GM19438 (cell line): ENCODE measurements at regions not wholly inside any gene's neighbourhood (a gene's known extent, or its start where the extent isn't known, plus 50 kb on each side); places are given as distances from the start of the nearest gene placed in this dataset.

ENCODE experiments used
- ATAC-seq: cut with Tn5 transposase; IDR thresholded peaks from one replicate; pipeline ENCODE4 v1.9.1; 2021; ENCODE audit warnings: low read depth; ENCODE audit not compliant: unreplicated experiment

DNA sequence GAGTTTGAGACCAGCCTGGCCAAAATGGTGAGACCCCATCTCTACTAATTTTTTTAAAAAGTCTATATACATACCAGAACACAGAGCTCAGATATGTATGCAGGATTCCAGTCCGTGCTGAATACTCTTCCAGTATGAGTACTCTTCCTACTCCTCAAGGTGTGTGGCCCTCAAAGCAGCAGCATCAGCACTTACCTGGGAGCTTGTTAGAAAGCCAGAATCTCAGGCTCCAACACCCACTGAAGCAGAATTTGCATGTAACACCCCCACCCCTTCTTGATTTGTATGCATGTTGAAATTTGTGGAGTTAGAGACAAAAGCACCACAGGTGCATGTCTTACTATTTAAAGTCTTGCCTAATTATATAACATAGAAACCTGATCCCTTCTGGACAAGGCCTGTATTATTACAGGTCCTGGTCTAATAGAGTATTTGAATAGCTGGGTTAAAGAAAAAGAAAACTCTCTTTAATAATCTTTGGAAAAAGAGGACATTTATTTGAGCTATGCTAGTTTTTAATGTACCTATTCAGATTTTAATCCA, 50.3 kb upstream of the NFE2L2 start:
- ATAC-seq, result no peak

DNA sequence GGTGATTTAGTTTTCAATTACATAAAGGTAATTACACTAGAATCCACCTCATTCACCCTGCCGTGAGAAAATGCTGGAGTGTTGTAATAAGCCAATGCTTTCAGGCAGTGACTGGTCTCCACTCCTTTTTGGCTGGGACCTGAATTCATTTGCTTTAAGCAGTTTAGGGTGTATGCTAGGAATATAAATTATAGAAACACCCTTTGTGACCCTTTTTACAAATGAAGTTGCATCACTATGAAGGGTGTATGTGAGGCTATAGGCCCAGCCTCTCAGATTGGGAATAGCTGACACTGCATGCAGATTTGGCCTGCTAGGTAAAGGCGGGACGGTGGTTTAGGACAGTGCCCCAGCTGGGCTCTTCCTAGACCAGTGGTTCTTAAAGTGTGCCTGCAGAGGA, 50.8 kb upstream of the NFE2L2 start:
- ATAC-seq, result no peak

DNA sequence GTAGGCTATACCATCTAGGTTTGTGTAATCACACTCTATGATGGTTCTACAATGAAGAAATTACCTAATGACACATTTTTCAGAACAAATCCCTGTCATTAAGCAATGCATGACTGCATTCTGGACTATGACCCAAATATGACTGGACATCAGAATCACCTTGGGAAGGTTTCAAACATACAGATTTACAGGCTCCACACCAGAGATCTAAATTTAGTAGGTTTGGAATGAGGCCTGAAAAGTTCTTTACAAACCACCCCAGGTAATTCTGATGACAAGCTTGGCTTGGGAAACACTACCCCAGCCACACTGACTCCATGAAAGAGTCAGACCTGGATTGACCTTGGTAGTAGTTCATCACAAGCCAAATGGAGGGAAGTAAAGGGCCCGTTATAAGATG, 52.2 kb upstream of the NFE2L2 start:
- no peak for ATAC-seq

DNA sequence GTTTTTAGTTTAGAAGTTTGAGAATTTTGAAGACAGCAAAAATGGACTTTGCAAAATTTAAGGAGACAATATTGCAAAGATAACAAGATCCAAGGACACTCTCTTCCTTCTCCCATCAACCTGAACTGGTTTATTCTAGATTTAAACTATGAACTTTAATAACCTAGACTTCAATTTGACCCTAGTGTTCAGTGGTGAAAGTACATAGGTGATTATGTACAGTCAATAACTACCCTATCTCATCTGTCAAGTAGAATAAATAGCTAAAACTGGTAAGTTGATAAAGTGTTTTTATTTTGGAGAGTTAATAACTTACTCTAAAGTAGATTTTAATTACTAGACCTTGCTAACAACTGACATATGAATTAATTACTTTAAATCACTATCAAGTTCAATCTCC, 52.9 kb upstream of the NFE2L2 start:
- no peak for ATAC-seq

DNA sequence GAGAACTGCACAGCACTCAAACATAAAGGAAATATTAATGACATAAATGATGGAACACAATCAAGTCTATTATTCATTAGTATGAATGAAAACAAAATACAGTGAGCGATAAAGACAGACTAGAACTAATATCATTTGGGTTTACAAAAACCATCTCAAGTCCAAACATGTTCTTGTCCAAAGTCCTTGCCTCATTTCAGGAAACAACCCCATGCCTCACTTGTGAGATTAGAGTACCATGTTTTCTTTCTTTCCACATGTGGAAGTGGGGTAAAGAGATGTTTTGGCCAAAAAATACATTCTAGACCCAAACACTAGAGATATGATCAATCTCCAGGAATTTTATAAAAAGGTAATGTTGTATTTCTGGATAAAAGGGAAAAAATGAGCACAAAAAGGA, 53.3 kb upstream of the NFE2L2 start:
- no peak for ATAC-seq

DNA sequence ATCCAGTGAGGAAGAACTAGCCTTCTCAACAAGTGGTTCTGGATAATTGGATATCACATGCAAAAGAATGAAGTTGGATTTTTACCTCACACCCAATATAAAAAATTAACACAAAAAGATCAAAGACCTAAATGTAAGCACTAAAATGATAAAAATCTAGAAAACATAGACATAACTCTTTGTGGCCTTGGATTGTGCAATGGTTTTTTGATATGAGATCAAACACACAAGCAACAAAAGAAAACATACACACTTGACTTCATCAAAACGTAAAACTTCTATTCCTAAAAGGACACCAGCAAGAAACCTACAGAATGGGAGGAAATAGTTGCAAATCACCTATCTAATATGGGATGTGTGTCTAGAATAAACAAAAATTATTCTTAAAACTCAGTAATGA, 54.1 kb upstream of the NFE2L2 start:
- ATAC-seq, result no peak

DNA sequence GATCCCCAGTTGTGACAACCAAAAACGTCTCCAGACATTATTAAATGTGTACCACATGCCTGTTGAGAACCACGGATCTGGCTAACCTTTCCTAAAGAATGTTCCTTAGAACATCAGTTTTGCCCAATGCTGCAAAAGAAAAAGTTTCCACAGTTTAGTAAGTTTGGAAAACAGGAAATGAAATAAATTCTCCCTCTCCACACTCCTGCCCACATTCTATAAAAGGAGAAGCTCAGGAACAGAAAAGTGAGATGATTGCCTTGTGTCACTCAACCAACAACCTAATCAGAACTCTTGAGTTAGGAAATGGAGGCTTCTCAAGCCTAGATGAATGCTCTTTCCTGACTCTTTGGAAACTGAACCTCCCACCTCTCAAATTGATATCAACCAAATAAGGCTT, 56.1 kb upstream of the NFE2L2 start:
- ATAC-seq, result no peak

DNA sequence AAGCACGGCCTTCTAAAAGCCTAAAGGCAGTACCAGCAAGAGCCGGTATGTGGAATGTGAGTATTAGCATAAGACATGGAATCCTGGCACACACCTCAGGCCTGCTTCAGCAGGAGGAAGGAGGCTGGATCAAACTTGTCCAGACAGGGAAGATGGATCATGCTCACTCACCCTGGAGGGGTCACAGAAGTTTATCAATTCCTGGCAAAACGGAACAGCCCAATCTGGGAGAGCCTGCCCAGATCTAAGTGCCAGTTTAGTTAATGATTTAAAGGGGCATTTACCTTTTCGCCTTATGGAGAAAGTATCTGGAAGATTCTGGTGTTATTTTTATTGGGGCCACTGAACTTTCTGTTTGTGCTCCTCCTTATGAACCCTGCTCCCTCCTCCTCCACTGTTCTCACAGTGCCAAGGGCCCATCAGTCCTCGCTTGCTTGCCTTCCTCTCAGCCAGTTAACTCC, 58.3 kb upstream of the NFE2L2 start:
- no peak for ATAC-seq

DNA sequence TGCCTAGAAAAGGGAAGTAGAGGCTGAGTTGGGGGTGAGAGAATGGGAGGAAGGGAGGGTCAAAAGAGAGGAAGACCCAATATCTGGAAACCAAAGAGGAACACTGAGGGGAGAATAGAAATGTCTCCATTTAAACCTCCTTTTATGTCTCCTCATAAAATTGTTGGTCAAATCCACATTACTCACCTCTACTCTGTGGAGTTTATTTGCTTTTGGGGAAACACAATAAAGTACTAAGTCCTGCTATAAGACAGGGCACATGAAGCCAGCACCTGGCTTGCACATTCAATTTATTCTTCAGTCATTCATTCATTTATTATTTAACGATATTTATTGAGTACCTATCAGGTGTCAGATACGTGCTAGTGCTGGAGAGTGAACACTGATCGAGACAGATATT, 60.3 kb upstream of the NFE2L2 start:
- no peak for ATAC-seq

DNA sequence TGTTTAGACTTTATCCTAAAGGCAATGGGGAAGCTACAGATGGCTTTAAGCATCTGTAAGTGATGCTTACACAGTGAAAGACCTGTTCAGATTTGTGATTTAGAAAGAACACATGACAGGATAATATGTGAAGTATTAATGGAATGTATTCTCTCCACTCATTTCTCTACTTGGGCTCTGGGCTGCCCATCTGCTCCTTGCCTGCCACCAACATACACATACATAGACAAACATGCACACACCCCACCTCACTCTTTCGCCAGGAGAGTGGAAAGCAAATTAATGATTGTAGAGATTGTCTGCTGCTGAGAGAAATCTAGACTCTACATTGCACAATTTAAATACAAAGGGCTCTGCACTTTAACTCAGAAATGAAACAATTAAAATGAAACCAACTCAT, 61.0 kb upstream of the NFE2L2 start:
- ATAC-seq, result no peak

DNA sequence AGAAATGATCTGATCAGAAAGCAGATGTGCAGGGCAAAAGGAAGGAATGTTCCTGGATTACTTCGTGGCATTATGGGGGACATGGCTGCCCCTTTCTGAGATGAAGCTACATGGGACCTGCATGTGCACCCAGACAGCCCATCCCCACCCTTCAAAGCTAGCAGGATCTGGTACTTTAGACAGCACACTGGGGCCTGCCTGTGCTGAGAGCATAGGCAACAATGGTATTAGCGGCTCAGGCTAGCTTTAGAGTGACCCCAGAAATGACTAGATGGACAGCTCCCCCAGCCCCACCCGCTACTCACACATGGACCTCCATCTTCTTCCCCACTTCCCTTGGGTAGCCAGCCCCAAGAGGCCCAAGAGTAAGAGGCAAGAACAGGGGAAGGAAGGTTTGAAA, 61.5 kb upstream of the NFE2L2 start:
- no peak for ATAC-seq

DNA sequence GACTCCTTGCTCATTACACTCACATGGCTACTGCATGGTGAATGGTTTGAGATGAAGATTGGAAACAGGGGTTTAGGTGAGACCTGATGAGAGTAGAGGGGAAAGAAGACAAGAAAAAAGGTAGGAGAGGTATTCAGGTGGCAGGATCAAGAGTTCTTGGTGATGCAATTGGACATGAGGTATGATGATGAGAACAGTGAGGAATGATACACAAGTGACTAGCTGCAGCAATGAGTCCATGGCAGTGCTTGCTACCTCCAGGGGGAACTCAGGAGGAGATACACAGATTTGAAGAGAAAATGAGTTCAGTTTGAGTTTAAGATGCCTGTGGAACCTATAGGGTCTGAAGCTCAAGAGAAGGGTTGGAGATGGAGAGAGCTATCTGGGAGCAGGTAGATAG, 62.1 kb upstream of the NFE2L2 start:
- no peak for ATAC-seq

DNA sequence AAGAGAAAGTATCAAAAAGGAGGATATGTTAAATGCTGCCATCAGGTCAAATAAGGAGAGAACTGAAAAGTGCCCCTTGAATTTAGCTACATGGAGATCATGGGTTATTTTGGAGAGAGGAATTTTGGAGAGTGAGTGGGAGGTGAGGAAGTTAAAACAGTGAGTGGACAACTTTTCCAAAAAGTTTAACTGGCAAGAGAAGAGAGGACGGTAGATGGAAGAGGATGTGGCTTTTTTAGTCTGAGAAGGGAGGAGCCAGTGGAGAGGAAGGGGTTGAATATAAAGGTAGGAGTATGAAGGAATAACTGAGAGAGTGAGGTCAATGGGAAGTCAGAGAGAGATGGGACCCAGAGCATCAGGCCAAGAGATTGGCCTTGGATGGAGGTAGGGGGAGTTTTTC, 62.5 kb upstream of the NFE2L2 start:
- no peak for ATAC-seq

DNA sequence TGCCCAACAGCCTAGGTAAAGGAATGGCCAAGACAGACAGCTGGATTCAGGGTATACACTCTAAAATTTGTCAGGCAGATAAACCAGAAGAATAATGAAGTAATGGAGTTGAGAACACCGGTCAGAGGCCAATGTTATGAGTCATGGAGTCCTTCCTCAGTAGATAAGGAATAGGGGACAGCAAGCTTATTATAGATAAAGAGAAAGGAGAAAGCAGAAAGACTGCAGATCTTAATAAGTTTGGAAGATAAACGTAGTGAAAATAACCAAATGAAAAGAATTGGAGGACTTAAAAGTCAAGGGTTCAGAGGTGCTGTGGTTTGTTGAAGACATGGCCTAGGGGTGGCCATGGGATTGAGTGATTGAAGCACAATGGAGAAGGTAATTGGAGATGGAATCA, 63.5 kb upstream of the NFE2L2 start:
- no peak for ATAC-seq

DNA sequence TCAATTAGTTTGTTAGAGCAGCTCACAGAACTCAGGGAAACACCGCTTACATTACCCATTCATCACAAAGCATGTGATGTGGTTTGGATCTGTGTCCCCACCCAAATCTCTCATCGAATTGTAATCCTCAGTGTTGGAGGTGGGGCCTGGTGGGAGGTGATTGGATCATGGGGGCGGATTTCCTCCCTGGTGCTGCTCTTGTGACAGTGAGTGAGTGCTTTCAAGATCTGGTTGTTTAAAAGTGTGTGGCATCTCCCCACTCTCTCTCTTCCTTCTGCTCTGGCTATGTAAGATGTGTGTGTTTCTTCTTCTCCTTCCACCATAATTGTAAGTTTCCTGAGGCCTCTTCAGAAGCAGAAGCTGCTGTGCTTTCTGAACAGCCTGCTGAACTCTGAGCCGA, 63.5 kb upstream of the AGPS start:
- no peak for ATAC-seq

DNA sequence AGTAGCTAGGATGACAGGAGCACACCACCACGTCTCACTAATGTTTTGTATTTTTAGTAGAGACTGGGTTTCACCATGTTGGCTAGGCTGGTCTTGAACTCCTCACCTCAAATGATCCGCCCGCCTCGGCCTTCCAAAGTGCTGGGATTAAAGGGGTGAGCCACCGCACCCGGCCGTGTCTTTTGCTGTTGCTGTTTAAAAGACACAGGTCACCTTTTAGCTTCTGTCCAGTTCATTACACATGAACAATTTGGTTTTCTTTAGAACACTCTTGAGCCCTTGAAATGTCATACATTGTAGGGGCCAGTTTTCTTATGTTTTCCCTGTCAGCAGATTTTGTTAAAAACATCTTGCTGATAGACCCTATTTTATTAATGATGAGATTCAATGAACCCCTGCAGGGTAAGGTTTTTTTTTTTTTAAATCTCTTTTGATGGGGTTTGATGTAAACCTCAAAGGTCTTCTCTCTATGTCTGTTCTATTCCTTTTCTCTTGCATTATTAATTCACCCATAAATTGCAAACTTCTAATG, 61.0 kb upstream of the AGPS start:
- ATAC-seq, result no peak

DNA sequence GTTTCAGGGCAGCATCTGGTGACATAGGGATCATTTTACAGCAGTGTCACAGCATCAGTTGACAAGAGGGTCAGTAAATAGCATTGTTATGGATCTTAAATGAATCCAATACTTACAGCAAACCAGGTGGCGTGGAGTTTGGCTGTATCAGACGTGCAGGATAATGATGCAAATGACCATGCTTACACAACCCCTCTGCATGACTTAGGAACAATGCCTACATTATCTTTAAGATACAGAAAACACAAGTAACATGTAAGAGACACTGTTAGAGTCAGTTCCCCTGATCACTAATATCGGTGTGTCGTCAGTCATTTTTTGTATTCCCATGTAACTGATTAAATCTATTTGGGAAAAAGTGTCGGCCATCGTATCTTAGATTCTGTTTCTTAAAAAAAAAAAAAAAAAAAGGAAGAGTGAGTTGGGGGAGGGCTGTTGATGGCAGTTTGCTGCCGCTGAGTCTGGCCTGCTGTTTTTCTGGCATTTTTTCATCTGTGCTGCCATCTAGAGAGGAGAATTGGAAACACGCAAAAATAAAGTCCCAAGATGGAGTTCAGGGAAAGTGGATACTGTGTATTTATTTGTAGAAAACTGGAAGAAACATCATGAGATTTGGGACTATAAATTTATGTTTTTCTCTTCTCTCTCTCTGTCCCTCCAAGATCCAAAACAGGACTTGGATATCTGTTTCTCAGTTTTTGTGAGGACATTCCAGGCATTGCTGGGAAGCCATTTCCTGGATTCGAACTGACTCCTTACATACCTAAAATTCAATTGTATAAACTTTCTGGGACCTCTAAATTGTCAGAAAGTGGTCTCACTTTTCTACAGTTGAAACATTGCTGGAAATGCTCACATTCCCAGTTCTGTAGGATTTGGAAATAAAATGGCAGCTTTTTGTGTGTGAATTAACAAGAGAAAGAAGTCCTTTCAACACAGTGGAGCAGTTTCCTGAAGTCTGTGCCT, 60.3 kb upstream of the AGPS start:
- ATAC-seq, result peak; percentile 83

DNA sequence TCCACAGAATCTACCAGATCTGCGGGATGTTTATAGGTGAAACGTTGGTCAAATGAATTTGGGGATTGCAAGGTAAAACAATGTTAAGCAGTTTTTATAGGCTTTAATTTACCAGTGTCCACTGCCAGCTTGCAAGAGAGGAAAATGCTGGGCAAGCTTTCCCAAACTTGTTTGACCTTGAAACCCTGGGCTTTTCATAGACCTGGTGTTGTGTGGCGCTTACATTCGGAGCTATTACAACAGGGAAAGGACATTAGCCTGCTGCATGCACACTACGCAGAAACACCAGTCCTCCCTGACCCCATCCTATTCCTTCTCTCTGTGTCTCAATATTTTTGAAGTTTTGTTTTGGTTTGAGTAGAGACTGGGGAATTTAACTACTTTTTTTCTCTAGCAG, 59.6 kb upstream of the AGPS start:
- no peak for ATAC-seq

DNA sequence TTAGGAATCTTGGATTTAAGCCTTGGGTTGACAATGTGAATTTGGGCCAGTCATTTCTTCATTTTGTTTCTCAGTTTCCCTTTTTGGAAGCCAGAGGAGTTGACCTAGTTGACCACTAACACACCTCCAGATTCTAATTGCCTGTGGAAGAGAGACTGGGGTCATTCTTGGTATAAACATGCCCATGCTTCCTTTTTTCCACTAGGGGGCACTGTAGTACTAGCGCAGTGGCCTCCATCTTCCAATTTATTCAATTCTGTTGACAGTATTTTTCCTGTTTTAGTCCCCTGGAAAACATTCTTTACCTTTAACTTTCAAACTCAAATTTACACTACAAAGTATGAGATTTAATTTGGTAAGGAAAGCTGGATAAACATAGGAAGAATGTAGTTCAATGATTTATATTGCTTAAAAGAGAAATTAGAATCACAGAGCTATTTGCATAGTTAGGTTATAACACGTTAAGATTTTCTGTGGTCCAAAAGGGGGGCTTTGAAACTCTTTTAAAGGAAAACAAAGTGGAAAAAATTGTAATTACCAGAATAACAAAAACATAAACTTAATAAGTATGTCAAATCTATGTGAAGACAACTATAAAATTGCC, 57.5 kb upstream of the AGPS start:
- ATAC-seq, result no peak

DNA sequence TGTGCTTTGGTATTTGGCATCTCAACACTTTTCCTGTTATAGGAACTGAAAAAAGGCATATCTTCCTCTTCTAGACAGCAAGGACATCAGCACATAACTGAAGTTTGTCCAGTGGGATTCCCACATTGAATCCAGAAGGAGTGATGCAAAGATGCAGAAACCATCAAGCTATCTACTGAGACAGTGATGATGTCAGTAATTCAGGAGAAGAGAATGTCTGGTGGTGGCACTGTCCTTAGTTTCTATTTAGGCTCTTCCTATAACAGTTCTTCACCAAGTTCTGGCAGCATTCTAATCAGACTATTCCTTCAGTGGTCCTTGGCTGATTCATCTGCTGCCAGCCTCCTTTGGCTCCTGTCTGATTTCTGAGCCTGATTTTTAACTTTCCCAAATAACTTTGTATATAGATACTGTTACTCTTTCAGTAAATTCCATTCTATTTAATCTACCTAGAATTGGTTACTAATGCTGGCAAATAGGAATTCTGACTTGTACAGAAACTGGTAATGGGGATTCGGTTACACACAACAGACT, 56.6 kb upstream of the AGPS start:
- ATAC-seq, result no peak

DNA sequence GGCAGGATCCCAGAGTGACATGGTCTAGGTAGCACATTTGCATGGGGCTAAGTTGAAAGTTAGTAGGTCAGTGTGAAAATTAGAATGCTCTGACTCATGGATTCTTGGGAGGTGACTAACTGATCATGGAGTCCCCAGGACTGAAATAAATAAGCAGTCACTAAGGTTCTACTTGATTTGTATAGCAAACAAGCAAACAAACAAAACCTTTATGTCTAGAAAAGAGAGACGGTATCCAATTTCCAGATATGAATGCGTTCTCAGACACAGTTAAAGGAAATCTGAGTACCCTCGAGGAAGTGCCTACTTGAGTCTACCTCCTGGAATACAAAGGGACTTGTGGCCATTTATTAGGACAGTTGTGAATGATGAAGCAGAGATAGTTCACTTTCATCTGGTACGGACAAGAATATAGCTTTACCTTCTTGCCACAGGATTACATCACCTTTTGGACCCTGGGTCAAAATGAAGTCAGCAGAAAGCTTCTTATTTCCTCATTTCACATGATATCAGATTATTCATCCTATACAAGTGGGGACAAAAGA, 54.3 kb upstream of the AGPS start:
- no peak for ATAC-seq
